HG02840 (cell line): ENCODE measurements at regions not wholly inside any gene's neighbourhood (a gene's known extent, or its start where the extent isn't known, plus 50 kb on each side); places are given as distances from the start of the nearest gene placed in this dataset.

Source experiments
- ATAC-seq: cut with Tn5 transposase; IDR thresholded peaks from one replicate; pipeline ENCODE4 v1.9.1; 2021; ENCODE audit warnings: mild to moderate bottlenecking, moderate library complexity, moderate number of reproducible peaks; ENCODE audit not compliant: unreplicated experiment, low FRiP score

DNA sequence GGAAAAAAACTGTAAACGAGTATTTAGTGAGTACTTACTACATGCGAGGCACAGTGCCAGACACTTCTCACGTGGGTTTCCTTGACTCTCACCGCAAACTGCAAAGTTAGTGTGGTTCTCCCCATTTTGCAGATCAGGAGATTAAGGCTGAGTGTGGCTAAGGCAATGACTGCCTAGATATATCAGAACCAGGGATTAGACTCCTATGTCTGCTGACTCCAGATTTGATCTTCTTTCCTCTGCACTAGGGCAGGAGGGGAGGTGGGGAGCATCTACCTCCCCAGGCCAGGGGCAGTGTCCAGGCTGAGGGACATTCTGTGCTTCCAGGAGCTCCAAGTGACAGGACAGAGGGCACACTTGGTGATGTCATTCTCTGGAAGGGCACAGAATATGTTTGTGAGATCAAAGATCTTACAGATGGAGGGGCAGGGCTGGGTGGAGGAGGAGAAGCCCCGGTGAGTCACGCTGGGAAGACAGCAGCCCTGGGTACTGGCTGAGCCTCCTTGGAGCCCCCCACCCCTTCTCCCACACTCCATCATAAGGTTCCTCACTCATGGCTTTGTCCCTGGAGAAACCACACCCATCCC lies 92.4 kb downstream of the RHOB start:
- no peak for ATAC-seq

DNA sequence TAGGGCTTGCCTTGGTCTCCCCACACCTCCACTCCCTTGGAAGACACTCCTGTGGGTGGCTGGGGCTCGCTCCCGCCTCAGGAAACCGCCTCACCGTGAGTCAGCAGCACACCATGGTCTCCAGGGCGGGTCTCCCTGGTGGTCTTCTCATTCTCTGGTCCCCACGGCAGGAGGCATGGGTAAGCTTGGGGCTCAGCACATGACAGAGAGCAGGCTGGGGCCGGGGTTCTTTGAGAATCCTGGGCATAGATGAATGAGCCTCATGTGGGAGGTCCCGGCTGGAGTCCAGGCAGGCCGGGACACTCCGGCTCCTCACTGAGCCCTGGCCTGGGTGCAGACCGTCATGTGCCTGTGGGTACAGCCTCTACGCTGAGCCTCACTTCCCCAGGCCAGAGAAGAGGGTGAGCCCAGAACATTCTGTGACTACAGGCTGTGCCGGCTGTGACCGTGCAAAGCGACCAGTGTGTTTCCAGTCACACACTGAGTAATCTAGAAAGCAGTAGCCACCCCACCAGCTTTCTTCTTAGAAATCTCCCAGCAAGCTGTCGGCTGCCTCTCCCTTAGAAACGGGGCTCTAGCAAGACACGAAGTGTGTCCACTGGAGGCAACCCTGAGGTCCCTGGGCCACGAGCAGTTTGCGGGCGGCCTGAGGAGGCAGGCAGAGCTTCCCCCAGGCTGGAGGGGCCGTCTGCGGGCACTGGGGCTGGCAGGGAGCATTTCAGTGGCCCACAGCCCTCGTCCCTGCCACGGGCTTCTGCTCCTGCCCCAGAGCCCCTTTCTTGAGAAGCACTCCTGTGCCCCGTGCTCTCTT lies 93.1 kb downstream of the RHOB start:
- no peak for ATAC-seq

DNA sequence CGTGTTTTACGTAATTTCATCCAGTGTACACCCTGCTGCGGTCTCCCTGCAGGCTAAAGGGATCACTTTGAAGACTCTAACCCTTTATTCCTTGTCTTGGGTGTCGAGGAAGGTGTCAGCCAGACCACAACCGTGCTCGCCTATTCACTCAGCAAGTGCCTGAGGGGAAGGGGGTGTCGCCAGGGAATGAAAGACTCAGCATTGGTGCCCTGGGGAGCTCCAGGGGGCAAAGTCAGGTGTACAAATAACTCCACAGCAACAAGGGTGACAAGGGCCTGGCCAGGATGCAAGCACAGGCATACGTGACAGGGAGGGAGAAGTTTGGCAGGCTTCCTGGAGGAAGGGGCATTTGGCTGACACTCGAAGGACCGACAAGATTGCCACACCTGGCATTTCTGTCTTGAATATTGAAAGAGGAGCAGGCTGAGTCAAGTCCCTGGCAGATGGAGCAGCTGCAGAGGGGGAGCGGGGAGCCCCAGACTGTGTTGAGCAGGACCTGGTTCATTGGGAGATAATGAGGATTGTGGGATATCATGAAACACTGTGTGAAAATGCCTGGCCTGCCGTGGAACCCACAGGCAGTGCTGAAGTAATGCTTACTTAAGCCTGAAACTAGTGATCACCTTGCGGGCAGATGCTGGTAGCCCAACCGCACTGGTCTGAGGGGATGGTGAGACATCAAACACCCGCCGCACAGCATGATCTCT lies 93.9 kb downstream of the RHOB start:
- no peak for ATAC-seq

DNA sequence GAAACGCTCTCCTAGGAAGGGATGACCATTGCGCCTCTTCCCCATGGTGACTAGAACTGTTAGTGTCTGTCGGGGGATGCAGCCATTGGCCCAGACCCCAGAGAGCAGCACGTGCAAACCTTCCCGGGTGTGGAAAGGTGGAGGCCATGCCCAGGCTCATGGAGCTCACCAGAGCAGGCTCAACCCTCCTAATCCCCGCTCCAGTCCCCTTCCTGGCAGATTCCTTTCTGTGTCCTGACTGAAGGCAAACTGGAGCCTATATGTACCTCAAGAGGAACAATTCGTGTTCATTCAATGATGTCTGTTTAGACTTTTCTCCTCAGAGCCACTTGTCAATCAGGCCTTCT lies 94.4 kb downstream of the RHOB start:
- ATAC-seq = no peak

DNA sequence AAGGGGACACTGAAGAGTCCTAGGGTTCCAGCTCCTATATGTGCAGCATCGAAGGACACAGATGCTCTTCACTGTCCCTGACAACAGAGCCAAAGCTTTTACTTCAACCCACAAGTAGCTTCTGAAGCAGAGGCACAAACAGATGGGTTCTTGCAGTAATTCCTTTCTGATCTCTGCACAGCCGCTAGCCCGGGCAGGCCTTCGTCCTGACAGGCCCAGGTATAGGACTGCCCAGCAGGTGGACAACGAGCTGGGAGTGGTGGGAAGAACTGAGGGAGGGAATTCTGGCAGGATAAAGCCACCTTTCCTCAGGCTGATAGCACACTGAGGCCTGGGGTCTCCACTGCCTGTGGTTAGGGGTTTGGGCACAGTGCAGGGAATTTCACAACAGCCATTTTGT lies 94.8 kb downstream of the RHOB start:
- ATAC-seq = no peak

DNA sequence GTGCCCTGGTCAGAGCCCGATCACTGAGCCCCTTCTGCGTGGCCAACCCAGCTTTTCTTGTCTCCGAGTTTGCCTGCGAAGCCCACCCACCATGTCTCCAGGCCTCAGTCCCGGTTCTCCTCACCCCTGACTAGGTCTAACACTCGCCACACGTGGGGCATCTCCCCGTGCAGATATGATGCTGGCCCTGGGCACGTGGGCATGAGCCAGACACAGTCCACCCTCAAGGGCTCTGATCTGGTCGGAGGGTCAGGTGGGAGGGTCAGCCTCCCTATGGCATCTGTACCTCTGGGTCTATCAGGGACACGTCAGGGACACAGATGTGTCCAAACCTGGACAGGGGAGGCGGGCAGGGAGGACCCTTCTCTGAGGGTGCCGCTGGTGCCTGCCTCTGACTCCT lies 95.4 kb downstream of the RHOB start:
- ATAC-seq = no peak

DNA sequence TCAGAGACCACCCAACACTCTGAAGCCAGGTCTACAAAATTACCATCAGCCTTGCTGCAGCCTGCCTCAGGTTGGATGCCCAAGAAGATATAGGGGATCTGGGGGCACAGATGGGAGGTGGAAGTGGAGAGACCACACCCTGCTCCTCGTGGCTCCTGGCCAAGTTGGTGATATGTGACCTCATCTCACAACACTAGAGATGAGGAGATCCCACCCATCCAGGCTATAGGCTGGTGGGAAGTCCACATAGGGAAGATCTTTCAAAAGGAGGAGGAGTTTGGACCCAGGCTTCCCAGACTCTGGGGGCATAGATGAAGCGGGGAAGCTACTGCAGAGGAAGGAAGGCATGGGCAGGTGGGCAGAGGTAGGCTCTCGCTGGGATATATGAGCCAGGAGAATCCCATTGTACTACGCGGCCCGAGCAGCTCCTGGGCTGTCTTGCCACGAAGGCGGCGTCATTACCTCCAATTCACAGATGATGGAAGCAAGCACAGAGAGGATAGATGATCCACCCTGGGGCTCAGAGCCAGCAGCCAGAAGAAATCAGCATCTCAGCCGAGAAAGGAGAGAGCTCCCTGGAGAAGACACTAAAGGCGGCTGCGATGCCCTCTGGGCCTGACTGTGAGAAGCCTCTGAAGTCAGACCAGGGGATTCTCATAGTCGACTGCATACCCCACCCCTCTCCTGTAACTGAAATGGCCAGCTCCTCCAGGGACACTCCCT lies 96.0 kb downstream of the RHOB start:
- ATAC-seq = no peak

DNA sequence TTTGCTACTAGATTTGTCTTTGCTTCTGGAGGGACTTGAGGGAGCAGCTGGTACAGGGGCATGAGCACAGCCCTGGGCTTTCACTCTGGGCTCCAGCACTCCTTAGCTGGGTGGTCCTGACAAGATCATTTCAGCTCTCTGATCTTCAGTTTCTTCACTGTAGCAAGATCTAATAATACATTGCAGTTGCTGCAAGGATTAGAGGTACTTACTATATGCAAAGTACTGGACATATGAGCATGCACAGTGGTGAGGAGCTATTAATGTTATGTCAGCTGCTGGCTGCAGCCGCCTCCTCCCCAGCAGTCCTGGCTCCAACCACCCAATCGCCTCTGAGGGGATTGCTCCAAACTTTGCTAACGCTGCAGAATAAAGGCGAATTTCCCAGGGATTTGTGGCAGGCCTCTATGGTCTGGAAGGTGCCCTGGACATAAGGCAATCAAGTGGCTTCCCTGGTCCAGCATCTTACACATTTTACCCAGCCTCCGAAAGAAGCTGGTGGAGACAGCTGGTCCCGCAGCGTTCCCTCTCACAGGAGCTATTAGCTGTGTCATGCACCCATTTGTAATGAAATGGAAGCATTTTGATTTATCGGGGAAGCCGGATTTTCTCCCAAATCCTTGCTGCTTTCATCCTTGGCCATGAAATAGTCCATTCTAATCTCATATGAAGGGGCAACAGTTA lies 96.7 kb downstream of the RHOB start:
- ATAC-seq = no peak

DNA sequence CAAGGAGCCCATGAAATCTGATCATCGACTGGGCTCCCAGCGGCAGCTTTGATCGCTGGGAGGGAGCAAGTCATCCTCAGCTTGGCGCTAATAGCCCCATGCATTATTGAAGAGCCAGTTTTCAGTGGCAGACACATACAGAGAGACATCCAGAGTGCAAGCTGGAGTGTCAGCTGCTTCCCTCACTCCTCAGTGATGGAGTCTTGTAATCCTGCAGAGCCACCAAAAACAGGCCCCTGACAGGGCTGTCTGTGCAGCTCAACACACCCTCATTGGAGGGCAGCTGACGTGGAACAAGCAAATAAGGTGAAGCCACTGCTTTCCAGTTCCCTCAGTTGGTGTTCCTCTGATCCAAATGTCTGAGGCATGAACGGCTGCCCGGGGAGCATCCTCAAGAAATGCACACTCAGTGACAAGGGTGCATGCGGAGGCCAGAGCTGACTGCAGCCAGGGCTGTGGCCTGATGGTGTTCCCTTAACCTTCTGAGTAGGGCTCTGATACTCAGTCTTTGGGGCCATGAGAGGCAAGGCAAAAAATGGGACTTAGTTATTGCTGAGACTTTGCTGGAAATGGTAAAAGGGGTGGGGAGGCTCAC lies 97.4 kb downstream of the RHOB start:
- ATAC-seq = no peak

DNA sequence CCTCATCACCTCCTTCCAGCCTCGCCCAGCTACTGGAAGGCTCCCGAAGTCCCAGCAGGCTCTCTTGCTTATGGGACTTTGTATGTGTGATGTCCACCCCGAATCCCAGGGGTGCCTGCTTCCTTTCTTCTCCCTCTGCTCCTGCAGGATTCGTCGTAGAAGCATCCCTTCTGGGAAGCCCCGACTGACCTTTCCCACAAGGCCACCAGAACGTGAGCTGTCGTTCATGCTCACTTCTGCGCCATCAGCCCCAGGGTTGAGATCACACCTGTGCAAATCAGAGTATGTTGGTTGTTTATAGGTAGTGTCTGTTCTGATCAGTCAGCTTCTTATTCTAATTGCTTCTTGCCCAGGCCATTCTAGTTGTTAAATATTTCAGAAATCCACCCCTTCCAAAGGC lies 101.8 kb downstream of the HS1BP3 start:
- ATAC-seq = no peak

DNA sequence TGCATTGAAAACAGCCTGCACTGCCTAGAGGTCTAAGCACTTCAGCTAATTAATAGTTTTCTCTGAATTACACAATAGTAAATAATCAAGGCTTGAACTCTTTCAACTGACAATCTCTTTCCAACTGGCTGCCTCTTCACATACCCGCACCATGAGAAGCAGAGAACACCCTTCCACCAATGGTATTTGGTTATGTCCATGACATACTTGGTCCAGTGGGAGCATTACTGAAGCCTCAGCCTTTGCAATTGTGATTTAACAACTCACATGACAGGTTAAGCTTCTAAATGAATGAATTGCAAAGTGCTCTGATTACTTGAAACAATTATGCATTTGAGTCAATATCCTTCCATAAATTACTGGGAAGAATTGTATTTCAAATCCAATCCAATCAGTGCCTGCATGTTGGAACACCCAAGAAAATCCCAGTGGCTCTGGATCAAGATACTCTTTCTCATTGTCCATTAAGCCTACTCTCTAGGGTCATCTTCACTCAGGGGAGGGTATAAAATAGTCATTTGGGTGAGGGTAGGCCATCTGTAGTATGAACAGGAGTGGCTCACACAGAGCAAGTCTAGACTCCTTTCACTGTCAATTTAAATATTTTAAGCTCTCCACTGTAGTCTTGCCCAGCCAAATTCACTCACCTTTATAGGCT lies 101.1 kb downstream of the HS1BP3 start:
- ATAC-seq = no peak

DNA sequence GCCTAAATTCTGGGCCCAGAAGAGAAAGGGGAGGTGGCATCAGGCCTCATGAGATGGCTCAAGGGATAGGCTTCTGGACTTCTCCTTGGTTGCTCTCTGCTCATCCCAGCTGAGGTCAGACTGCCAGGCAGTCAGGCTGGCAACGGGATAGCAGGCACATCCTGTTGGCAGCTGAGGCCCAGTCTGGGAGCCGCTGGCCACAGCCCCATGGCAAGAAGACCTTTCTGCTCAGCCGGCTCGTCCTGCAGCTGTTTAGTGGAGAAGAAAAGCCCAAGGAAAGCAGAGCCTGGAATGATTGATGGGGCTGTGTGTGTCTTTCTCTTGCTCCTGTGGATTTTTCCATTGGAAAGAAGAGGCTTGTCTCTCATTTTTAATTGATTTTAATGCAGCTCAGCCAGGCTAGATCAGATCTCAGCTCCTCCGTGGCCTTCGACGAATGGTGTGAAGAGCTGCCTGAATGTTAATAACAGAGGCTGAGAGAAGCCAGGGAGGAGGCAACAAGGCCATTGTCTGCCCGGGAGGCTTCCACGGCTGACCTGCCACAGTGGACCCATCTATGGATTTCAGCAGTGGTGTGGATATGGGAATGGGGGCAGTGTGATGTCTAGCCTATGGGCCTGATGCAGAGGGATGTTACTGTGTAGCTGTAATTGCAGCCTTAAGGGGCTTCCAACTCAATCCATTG lies 99.5 kb downstream of the HS1BP3 start:
- no peak for ATAC-seq

DNA sequence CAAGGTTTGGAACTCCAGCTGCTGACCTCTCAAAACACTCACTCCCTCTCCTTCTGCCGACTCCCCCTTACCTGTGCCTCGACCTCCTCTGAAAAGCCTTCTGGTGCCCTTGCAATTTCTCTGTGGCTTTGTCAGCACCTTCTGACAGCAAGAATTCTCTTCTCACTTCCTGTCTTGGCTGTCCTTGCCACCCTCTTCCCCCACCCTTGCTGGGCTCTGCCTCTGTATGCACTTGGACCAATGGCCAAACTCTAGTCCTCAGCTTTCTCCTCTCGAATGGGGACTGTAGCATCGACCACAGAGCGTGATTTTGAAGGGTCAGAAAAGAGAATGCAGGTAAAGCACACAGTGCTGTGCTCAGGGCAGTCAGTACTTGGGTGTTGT lies 99.0 kb downstream of the HS1BP3 start:
- no peak for ATAC-seq

DNA sequence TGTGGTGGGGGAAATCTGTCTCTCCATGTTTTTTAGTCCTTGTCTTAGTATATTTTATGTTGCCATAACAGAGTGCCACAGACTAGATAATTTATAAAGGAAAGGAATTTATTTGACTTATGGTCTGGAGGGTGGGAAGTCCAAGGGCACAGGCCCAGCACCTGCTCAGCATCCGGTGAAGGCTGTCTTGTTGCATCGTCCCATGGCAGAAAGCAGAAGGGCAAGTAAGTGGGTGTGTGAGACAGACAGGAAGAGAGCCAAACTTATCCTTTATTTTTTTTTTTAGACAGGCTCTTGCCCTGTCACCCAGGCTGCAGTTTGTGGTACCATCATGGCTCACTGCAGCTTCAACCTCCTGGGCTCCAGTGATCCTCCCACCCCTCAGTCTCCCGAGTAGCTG lies 98.1 kb downstream of the HS1BP3 start:
- no peak for ATAC-seq

DNA sequence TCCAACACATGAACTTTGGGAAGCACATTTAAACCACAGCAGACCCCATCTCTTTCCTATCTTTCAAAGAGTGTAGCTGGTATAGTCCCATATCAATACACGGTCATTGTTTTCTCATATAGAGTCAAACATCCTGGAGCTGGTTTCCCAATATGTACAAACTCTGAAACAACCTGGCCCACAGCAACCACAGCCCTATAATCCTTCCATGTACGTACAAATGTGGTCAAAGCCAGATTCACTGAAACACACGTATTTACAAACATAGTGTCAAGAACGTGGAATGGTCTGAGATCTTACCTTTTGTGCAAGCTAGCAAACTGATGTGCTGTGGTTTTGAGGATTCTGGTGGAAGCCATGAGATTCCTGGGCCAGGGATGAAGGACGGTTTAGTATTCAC lies 97.3 kb downstream of the HS1BP3 start:
- no peak for ATAC-seq

DNA sequence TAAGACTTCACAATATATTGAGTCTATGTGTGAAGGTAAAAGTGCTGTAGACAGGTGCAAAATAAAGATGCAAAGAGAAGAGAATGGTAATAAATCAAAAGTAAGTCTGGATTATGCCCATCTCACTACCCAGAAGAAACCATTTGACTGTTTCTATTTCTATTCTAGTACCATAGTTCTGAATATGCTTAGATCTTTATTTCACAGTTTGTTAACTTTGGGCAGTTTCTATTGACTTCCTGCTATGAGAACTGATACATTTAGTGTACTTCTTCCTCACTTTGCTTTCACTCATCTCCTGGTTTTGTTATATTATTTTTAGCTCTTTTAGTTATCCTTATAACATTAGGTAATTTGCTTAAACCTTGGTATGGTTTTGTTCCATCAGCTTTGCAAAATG lies 94.9 kb downstream of the HS1BP3 start:
- ATAC-seq = no peak

DNA sequence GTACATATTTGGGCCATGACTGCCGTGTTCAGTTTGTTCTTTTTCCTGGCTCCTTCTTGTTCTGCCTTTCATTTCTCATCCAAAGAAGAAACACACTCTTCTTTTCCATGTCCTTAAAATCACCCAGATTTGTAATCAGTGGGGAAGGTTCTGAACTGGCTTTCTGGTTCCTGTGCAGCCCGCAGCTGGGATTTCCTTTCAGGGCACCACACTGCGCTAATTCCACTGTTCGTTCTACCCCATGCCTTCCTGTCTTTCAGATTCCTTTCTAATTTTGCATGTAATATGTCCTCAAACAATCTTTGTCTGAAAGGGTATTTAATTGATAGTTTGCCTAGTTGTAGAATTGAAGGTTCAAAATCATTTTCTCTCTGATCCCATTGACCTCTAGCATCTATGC lies 94.1 kb downstream of the HS1BP3 start:
- ATAC-seq = no peak

DNA sequence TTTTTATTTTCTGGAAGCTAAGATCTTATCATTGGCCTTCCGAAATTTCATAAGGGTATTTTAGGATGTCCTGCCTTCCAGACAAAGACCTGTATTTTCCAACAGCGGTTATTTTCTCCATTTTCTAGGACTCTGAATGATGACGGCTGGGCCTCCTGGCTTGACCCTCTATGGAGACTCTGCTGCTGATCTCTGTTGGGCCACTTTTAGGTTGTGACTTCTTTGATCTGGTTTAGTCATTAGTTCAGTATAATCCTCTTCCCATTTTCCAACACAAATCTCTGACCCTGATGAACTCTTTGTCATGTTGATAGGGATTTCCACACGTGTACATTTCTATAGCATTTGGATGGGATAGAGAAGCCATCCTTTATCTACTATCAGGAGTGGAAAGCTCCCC lies 93.7 kb downstream of the HS1BP3 start:
- ATAC-seq = no peak

DNA sequence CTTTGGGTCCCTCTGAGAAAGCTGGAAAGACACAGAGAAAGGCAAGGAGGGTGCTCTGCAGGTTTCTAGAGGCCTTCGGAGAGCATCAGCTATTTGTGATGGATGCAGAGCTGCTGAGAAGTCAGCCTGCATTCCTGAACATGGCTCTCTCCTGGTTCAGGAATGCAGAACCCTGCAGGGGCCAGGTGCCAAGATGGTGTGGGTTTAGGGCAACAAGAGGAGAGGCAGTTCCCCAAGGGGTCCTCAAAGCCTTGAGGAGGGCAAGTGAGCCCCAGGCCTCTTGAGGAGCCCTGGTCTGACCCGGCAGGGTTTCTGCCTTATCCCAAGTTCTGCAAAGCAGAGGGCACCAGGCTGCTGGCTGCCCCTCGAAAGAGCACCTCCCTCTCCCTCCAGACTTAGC lies 93.3 kb downstream of the HS1BP3 start:
- ATAC-seq = no peak
